HG02870 (cell line): ENCODE measurements at regions not wholly inside any gene's neighbourhood (a gene's known extent, or its start where the extent isn't known, plus 50 kb on each side); places are given as distances from the start of the nearest gene placed in this dataset.

Experiments
- ATAC-seq: cut with Tn5 transposase; IDR thresholded peaks from one replicate; pipeline ENCODE4 v1.9.1; 2021; ENCODE audit warnings: mild to moderate bottlenecking, moderate library complexity; ENCODE audit not compliant: unreplicated experiment

- ATAC-seq = no peak
These were observed 1442.7 kb downstream of the TBC1D22A start for GRCh38 chr22:48205161-48205560.

- no peak for ATAC-seq
These were observed 1441.8 kb downstream of the TBC1D22A start for GRCh38 chr22:48204296-48204695.

GRCh38 chr22:48199667-48200066 lies 1437.2 kb downstream of the TBC1D22A start:
- ATAC-seq = no peak

- ATAC-seq = no peak
These were observed 1436.3 kb downstream of the TBC1D22A start for GRCh38 chr22:48198489-48199459.

- no peak for ATAC-seq
These were observed 1434.8 kb downstream of the TBC1D22A start for GRCh38 chr22:48197189-48197690.

DNA sequence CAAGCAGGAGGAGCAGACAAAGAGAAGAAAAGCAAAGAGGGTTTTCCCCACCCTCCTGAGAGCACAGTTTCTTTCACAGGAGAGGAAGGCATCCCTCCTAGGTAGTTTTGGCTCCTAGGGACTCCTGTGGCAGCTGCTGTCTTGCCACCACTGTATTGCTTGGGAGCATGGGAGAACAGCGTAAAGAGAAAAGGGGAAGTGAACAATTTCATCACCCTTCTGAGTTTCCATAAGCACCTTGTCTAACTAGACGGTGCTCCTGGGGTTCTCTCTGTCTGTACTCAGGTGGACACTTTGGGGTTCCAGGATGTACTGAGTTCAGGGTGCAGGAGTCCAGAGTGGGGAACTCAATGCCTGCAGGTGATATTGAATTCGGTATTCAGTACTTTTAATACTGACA lies 1430.5 kb downstream of the TBC1D22A start:
- ATAC-seq = no peak

- ATAC-seq = no peak
These were observed 1429.6 kb downstream of the TBC1D22A start for GRCh38 chr22:48192071-48192470.

GRCh38 chr22:48188231-48188721 lies 1425.8 kb downstream of the TBC1D22A start:
- ATAC-seq = no peak

DNA sequence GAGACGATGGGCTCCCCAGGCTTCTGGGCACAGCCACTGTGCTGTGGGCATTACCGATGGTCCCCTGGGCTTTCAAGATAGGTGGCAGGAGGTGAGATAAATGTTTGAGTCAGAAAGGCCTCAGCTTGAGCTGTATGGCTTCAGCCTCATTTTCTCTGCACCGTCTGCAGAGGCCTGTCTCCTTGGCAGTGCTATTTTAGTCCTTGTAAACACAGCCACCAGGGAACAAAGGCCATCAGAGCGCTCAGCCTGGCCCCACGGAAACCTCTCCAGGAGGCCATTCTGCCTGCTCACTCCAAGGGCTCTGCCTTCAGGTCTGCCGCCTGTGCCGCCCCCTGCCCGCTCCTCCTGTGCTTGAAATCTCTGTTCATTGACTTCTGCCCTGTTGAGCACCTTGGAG lies 1424.9 kb downstream of the TBC1D22A start:
- no peak for ATAC-seq

DNA sequence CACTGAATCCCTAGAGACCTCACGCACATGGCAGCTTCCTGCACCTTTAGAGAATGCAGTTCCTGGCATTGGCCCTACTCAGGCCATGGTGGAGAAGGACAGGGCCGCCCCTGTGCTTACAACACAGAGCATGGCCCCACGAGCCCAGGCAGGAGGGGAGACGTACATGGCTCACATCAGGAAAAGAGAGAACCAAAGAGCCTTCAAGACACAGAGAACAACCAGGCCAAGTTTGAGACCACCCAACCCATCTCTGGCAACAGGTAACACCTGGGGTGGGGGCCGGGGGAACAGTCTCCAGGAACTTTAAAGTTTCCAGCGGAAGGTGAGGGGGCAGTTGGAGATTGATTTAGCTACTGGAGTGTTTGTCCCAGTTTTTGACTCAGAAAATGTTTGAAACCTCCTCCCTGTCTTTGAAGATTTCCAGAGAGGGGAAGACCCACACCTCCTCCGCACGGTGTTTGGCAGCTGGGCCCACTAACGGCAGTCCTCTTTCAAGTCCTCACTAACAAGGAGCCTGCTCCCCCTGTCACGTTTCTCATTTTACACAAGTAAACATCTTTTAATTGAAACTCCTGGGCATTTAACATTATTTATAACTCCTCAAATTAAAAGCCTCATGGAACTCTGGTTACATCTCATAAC lies 1423.8 kb downstream of the TBC1D22A start:
- no peak for ATAC-seq

GRCh38 chr22:48185071-48186055 lies 1422.9 kb downstream of the TBC1D22A start:
- no peak for ATAC-seq

- ATAC-seq = no peak
These were observed 1420.7 kb downstream of the TBC1D22A start for GRCh38 chr22:48182846-48183805.

DNA sequence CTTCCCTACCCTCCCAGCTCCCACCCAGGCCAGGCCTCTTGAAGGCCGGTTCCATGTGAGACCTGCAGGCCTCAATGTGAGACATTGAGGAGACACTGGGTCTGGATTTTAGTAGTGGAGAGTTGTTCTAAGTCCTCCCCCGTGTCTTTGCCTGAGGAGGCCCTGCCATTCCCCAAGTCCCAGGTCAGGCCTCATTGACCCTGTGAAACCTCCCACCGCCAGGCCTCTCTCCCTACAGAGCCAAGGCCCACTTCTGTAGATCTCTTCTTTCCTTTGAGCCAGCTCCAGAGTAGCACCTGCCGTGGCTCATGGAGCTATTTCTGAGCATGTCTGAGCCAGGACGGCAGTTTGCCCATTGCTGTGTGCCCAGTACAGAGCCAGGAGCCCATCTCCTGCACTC lies 1419.6 kb downstream of the TBC1D22A start:
- ATAC-seq = no peak

GRCh38 chr22:48181263-48181955 lies 1419.0 kb downstream of the TBC1D22A start:
- no peak for ATAC-seq

DNA sequence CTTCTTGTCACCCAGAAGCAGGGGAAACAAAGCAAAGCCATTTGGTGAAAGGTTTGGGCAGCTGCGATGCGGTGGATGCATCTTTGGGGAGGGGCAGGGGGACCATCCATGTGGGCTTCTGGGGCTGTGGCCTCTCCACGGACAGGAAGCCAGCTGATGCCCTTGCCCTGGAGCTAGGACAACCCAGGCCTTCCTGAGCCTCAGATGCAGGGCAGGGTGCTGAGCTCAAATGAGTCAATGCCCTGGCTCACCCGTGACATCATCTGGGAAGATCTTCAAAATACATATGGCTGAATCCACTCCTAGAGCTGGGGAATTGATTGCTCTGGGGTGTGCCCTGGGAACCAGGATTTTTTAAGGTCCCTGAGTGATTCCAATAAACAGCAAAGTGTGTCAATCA lies 1418.2 kb downstream of the TBC1D22A start:
- no peak for ATAC-seq

DNA sequence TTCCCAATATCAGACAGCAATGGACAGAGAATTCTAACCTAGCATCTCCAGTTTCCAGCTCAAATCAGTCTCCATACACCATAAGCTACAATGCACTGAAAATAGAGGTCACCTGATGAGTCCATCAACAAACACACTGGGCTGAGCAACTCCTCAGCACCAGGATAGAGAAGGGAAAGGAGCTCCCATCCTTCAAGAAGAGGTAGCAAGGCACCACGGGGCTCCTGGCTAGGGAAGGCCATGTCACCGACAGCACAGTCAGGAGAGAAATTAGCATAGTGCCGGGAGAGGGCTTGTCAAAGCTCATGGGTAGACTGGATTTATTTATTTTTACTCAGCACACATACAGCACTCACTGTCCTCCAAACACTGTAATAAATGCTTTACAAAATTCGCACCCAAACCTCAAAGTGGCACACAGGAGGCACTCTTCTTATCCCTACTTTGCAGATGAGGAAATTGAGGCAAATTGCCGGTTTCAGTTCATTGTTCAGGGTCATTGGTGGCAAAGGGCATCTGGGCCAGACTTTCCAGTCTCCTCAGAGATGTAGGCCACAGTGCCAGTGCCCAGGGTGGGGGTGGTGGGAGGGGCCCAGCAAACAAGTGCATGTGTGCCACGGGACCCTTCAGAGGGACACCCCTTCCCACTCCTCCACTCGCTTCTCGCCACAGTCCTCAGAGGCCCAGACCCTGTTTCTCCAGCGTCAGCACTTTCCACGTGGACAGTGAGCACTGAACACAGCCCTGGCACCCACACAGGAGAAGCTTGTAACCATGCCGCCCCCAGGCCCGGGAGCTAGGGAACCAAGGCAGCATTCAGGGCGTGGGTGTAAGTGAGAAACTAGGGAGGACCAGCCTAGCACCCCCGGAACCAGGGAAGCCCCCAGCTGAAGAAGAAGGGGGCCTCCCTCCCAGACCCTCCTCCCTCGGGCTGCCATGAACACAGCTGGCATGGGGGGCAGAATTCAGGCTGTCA lies 1417.4 kb downstream of the TBC1D22A start:
- no peak for ATAC-seq

GRCh38 chr22:48178536-48178935 lies 1416.1 kb downstream of the TBC1D22A start:
- ATAC-seq = no peak

- ATAC-seq = no peak
These were observed 1415.2 kb downstream of the TBC1D22A start for GRCh38 chr22:48177631-48178030.
